Smooth muscle cell (in vitro differentiated cells): ENCODE measurements at regions not wholly inside any gene's neighbourhood (a gene's known extent, or its start where the extent isn't known, plus 50 kb on each side); places are given as distances from the start of the nearest gene placed in this dataset.
A peak's percentile ranks its signal among the peaks of the same experiment; 100 is the strongest.
"Not testable (repeated sequence)": the region's sequence is repeated elsewhere in the genome, so short reads cannot be mapped to it uniquely, and the experiment has no call there.

Experiments used
- DNase-seq: peaks from one replicate; lab custom pipeline; 2025; ENCODE audit not compliant: unreplicated experiment; lab: John Stamatoyannopoulos, UW
- H2AFZ ChIP-seq: fragments of 200-600 bp; sonication (generic); 2 replicates; pipeline ENCODE4 v1.6.0; 2016; ENCODE audit warnings: antibody characterized with exemption, low read depth, mild to moderate bottlenecking
- H3F3A ChIP-seq: fragments of 200-600 bp; sonication (generic); 2 replicates; pipeline ENCODE4 v1.6.0; 2017; ENCODE audit warnings: antibody characterized with exemption, low read depth
- H3K27ac ChIP-seq: fragments of 200-600 bp; sonication (generic); 2 replicates; pipeline ENCODE4 v1.5.1; 2016; ENCODE audit warnings: low read depth, mild to moderate bottlenecking
- H3K27me3 ChIP-seq: fragments of 200-600 bp; sonication (generic); 2 replicates; pipeline ENCODE4 v1.6.1; 2016; ENCODE audit warnings: low read depth, mild to moderate bottlenecking
- H3K36me3 ChIP-seq: fragments of 200-600 bp; sonication (generic); 2 replicates; pipeline ENCODE4 v1.5.1; 2016; ENCODE audit warnings: low read depth
- H3K4me1 ChIP-seq: fragments of 200-600 bp; sonication (generic); 2 replicates; pipeline ENCODE4 v1.5.1; 2016; ENCODE audit warnings: low read depth
- H3K4me2 ChIP-seq: fragments of 200-600 bp; sonication (generic); 2 replicates; pipeline ENCODE4 v1.6.0; 2016; ENCODE audit warnings: mild to moderate bottlenecking
- H3K4me3 ChIP-seq: fragments of 200-600 bp; sonication (generic); 2 replicates; pipeline ENCODE4 v1.5.1; 2016; ENCODE audit warnings: mild to moderate bottlenecking
- H3K79me2 ChIP-seq: fragments of 200-600 bp; sonication (generic); 2 replicates; pipeline ENCODE4 v1.6.0; 2016; ENCODE audit warnings: low read depth, mild to moderate bottlenecking
- H3K9ac ChIP-seq: fragments of 200-600 bp; sonication (generic); 2 replicates; pipeline ENCODE4 v1.6.0; 2016; ENCODE audit warnings: low read depth
- H3K9me3 ChIP-seq: fragments of 200-600 bp; sonication (generic); replicated peaks from 2 replicates; pipeline ENCODE4 v1.5.1; 2016; ENCODE audit warnings: low read depth
- H4K20me1 ChIP-seq: fragments of 200-600 bp; sonication (generic); 2 replicates; pipeline ENCODE4 v1.6.0; 2016; ENCODE audit warnings: low read depth
- WGBS: methylation state at CpG from one replicate; pipeline ENCODE4 v1.1.7; 2016; ENCODE audit warnings: low lambda C conversion rate; 5-methylcytosine and 5-hydroxymethylcytosine counted together
- TF ChIP-seq, protein P1 (sequence below): fragments of 200-600 bp; sonication (generic); IDR thresholded peaks from 2 replicates; pipeline ENCODE4 v1.5.1; 2017; ENCODE audit warnings: borderline replicate concordance, mild to moderate bottlenecking, antibody characterized with exemption; ENCODE audit not compliant: insufficient read depth, poor library complexity, severe bottlenecking

- Histone ChIP-seq H3K4me3 (no peak overlapping the region), H3F3A (peaks cover 6% of the 10 kb centered on the region), H3K79me2 (no peaks in the 10 kb centered on the region), H3K4me2 (no peak overlapping the region), H2AFZ (no peak overlapping the region), H3K4me1 (no peaks in the 10 kb centered on the region), H4K20me1 (no peaks in the 10 kb centered on the region), H3K27me3 (no peaks in the 10 kb centered on the region), H3K27ac (no peak overlapping the region), H3K36me3 (no peaks in the 10 kb centered on the region), H3K9ac (no peak overlapping the region), H3K9me3 (peaks cover 4% of the 10 kb centered on the region)
- no peak for DNase-seq
- WGBS, result 94% methylated on average over 7 of the region's 7 CpGs
- TF ChIP-seq, protein P1, sequence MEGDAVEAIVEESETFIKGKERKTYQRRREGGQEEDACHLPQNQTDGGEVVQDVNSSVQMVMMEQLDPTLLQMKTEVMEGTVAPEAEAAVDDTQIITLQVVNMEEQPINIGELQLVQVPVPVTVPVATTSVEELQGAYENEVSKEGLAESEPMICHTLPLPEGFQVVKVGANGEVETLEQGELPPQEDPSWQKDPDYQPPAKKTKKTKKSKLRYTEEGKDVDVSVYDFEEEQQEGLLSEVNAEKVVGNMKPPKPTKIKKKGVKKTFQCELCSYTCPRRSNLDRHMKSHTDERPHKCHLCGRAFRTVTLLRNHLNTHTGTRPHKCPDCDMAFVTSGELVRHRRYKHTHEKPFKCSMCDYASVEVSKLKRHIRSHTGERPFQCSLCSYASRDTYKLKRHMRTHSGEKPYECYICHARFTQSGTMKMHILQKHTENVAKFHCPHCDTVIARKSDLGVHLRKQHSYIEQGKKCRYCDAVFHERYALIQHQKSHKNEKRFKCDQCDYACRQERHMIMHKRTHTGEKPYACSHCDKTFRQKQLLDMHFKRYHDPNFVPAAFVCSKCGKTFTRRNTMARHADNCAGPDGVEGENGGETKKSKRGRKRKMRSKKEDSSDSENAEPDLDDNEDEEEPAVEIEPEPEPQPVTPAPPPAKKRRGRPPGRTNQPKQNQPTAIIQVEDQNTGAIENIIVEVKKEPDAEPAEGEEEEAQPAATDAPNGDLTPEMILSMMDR, result no peak
These were observed 249.1 kb downstream of the UACA start for GRCh38 chr15:70514251-70514650.

DNA sequence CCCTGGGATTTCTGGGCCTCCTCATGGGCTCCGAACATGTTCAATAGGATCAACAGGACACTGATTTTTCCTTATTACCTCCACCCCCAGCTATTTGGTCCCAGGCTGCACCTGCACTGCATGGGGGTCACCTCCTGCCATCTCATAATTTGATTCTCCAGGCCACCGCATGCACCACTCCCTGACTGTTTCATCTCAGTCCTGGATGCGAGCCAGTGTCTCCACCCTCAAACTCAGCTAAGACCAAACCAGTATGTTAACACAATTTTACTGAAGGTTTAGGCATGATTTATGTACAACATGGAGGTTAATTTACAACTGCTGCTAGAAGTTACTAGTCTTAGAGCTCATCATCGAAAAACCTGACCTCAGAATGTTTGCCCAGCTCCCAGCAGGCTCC lies 249.5 kb downstream of the UACA start:
- Histone ChIP-seq H3K79me2 (no peaks in the 10 kb centered on the region), H2AFZ (no peak overlapping the region), H3K9me3 (peaks cover 4% of the 10 kb centered on the region), H3K27me3 (no peaks in the 10 kb centered on the region), H4K20me1 (no peaks in the 10 kb centered on the region), H3K4me1 (no peaks in the 10 kb centered on the region), H3K4me2 (no peak overlapping the region), H3K36me3 (no peaks in the 10 kb centered on the region), H3F3A (peaks cover 11% of the 10 kb centered on the region), H3K4me3 (no peak overlapping the region), H3K27ac (no peak overlapping the region), H3K9ac (no peak overlapping the region)
- no peak for DNase-seq
- 87% methylated on average over 4 of the region's 4 CpGs for WGBS
- TF ChIP-seq, protein P1, result no peak

DNA sequence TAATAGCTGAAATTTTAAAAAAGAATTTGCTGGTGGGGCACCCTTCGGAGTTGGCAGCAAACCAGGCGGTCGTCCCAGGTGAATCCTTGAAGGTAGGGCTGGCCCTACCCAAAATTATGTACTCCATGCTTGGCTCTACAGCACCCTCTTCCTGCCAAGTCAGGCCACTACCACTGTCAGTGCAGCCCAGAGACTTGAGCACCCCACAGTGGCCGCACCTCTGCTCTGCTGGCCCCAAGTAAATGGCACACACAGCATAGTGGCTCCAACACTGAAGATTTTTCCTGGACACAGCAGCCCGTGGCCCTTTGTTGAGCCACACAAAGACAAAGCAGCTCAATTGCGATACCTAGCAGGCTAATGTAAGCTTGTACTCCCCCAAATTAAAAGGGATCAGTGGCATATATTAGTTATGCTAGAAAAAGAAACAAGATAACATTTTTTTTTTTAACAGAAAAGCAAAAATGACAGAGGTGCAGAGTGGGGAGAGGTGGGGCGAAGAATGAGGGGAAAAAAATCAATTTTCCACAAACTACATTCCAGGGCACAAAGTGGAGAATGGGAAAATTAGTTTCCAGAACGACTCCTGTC lies 250.5 kb downstream of the UACA start:
- Histone ChIP-seq H4K20me1 (no peaks in the 10 kb centered on the region), H3K36me3 (no peaks in the 10 kb centered on the region), H3F3A (peaks cover 19% of the 10 kb centered on the region), H3K4me1 (peaks cover 6% of the 10 kb centered on the region), H3K4me2 (no peak overlapping the region), H3K27ac (no peak overlapping the region), H3K79me2 (no peaks in the 10 kb centered on the region), H3K4me3 (no peak overlapping the region), H3K27me3 (no peaks in the 10 kb centered on the region), H3K9me3 (peaks cover 4% of the 10 kb centered on the region), H2AFZ (no peak overlapping the region), H3K9ac (no peak overlapping the region)
- no peak for DNase-seq
- TF ChIP-seq, protein P1, result peak; percentile 29
- WGBS, result 79% methylated on average over 8 of the region's 8 CpGs

GRCh38 chr15:70511972-70512587 lies 251.3 kb downstream of the UACA start:
- H3F3A ChIP-seq, result peaks cover 20% of the 10 kb centered on the region
- DNase-seq, H3K4me3 ChIP-seq, H4K20me1 ChIP-seq, H3K79me2 ChIP-seq, H3K27me3 ChIP-seq, H3K4me1 ChIP-seq, H3K4me2 ChIP-seq, H3K9ac ChIP-seq, H2AFZ ChIP-seq, H3K27ac ChIP-seq, H3K9me3 ChIP-seq, H3K36me3 ChIP-seq: not testable (repeated sequence)
- WGBS, result 97% methylated on average over 2 of the region's 2 CpGs
